Endothelial cell (in vitro differentiated cells): ENCODE measurements at regions not wholly inside any gene's neighbourhood (a gene's known extent, or its start where the extent isn't known, plus 50 kb on each side); places are given as distances from the start of the nearest gene placed in this dataset.

Experiments used
- DNase-seq: peaks from one replicate; pipeline ENCODE4 v3.0.0; 2021; ENCODE audit warnings: low spot score
- H3K27ac Mint-ChIP-seq: one replicate; pipeline ENCODE4 v1.8.0; 2021; ENCODE audit warnings: mixed read lengths, inconsistent platforms; ENCODE audit not compliant: unreplicated experiment
- H3K27me3 Mint-ChIP-seq: one replicate; pipeline ENCODE4 v1.8.0; 2021; ENCODE audit warnings: mild to moderate bottlenecking, moderate library complexity, mixed read lengths, inconsistent platforms; ENCODE audit not compliant: unreplicated experiment
- H3K36me3 Mint-ChIP-seq: one replicate; pipeline ENCODE4 v1.8.0; 2021; ENCODE audit warnings: mild to moderate bottlenecking, low read depth, mixed read lengths, inconsistent platforms; ENCODE audit not compliant: unreplicated experiment
- H3K4me1 Mint-ChIP-seq: one replicate; pipeline ENCODE4 v1.8.0; 2021; ENCODE audit warnings: mild to moderate bottlenecking, mixed read lengths, inconsistent platforms; ENCODE audit not compliant: unreplicated experiment
- H3K4me3 Mint-ChIP-seq: one replicate; pipeline ENCODE4 v1.8.0; 2021; ENCODE audit warnings: mild to moderate bottlenecking, mixed read lengths, inconsistent platforms; ENCODE audit not compliant: unreplicated experiment
- H3K9me3 Mint-ChIP-seq: one replicate; pipeline ENCODE4 v1.8.0; 2021; ENCODE audit warnings: mixed read lengths, inconsistent platforms; ENCODE audit not compliant: unreplicated experiment
- CTCF ChIP-seq: fragments of 200-600 bp; sonication (generic); IDR thresholded peaks from one replicate; pipeline ENCODE4 v1.5.0; 2021; ENCODE audit warnings: antibody characterized with exemption; ENCODE audit not compliant: unreplicated experiment

- no peaks in the 10 kb centered on the region for H3K27me3 Mint-ChIP-seq
- no peak for TF ChIP-seq CTCF
- no peak for DNase-seq
- no peaks in the 10 kb centered on the region for H3K36me3 Mint-ChIP-seq
- peaks cover 56% of the 10 kb centered on the region for H3K4me1 Mint-ChIP-seq
- no peak overlapping the region for H3K27ac Mint-ChIP-seq
- no peaks in the 10 kb centered on the region for H3K9me3 Mint-ChIP-seq
- H3K4me3 Mint-ChIP-seq = no peak overlapping the region
Measured at GRCh38 chr7:22563621-22564241, 63.7 kb upstream of the STEAP1B start.

GRCh38 chr7:22563032-22563501, 63.1 kb upstream of the STEAP1B start:
- Mint-ChIP-seq H3K27ac (peak overlapping the region; percentile 85), H3K4me1 (peaks cover 56% of the 10 kb centered on the region), H3K9me3 (no peaks in the 10 kb centered on the region), H3K27me3 (no peaks in the 10 kb centered on the region), H3K36me3 (no peaks in the 10 kb centered on the region), H3K4me3 (peak overlapping the region; percentile 84)
- no peak for TF ChIP-seq CTCF
- DNase-seq = no peak

GRCh38 chr7:22561895-22562593, 62.1 kb upstream of the STEAP1B start:
- Mint-ChIP-seq H3K27ac (peak overlapping the region; percentile 85), H3K9me3 (no peaks in the 10 kb centered on the region), H3K27me3 (no peaks in the 10 kb centered on the region), H3K4me1 (peaks cover 56% of the 10 kb centered on the region), H3K36me3 (no peaks in the 10 kb centered on the region), H3K4me3 (no peak overlapping the region)
- no peak for TF ChIP-seq CTCF
- DNase-seq = no peak

- Mint-ChIP-seq H3K27me3 (no peaks in the 10 kb centered on the region), H3K9me3 (no peaks in the 10 kb centered on the region), H3K4me3 (no peak overlapping the region), H3K4me1 (peaks cover 56% of the 10 kb centered on the region), H3K27ac (peak overlapping the region; percentile 70), H3K36me3 (no peaks in the 10 kb centered on the region)
- DNase-seq = peak; percentile 56
- no peak for TF ChIP-seq CTCF
Measured at GRCh38 chr7:22561321-22561811, 61.4 kb upstream of the STEAP1B start.
